ENCODE measurements at regions not wholly inside any gene's neighbourhood (a gene's known extent, or its start where the extent isn't known, plus 50 kb on each side); places are given as distances from the start of the nearest gene placed in this dataset.

DNA sequence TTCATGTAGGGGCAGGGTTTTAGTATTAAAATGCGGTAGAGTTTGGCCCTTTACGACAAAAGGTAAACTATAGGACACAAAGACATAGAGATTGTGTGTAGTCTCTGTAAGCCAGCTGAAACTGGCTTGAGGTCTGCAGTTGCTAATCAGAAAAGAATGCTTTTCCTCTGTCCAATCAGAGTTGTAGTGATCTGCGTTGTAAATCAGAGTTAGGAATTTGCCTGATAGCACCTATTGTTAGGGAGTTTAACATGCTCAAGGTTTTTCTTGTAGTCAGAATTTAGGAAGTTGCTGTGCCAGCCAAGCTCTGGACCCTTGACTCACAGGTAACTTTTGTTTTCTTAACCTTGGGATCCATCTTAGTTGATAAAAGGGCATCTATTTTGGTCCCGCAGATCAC is 61.2 kb upstream of the VTCN1 start:
- peaks cover 0 to 11% (median 5%) of the 10 kb centered on the region in 3 donors for H3K27me3 Mint-ChIP-seq (ENCODE audit: low read depth in 3 of 3)

DNA sequence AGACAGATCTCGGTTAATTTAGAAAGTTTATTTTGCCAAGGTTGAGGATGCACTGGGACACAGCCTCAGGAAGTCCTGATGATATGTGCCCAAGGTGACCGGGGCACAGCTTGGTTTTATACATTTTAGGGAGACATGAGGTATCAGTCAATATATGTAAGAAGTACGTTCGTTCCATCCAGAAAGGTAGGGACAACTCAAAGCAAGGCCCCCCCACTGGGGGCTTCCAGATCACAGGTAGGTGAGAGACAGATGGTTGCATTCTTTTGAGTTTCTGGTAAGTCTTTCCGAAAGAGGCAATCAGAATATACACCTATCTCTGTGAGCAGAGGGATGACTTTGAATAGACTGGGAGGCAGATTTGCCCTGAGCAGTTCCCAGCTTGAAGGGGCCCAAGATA is 60.4 kb upstream of the VTCN1 start:
- Mint-ChIP-seq H3K36me3 (no peaks in the 10 kb centered on the region), H3K27ac (no peak overlapping the region), H3K4me3 (no peak overlapping the region), H3K27me3 (ENCODE audit: low read depth in 3 of 3) (peaks cover 0 to 11% (median 5%) of the 10 kb centered on the region in 3 donors), H3K9me3 (peaks cover 0 to 6% (median 0%) of the 10 kb centered on the region in 6 donors), H3K4me1 (no peaks in the 10 kb centered on the region)
- no peak for DNase-seq

More for the DNA sequence above, 61.2 kb upstream of the VTCN1 start:
- Mint-ChIP-seq H3K36me3 (no peaks in the 10 kb centered on the region), H3K27ac (no peak overlapping the region), H3K9me3 (peaks cover 0 to 6% (median 0%) of the 10 kb centered on the region in 6 donors), H3K4me1 (no peaks in the 10 kb centered on the region), H3K4me3 (no peak overlapping the region)
- DNase-seq: no peak

DNA sequence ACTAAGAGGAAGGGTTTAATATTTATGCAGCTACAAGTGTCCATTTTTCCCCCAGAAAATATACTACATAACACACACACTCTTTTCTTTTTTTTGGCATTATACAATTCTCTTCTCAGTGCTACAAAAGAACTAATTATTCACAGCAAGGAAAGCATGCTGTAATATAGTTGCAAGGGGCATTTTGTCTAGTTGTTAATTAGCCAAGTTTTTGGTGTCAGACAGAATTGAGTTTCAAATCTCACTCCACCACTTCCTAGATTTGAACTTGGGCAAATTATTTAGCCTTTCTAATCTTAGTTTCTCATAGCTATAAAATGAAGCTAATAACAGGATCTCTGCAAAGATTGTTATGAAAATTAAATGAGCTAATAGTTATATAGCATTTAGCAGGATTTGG is 60.0 kb upstream of the VTCN1 start:
- Mint-ChIP-seq H3K4me3 (no peak overlapping the region), H3K27ac (no peak overlapping the region), H3K36me3 (no peaks in the 10 kb centered on the region), H3K4me1 (no peaks in the 10 kb centered on the region), H3K9me3 (peaks cover 0 to 6% (median 0%) of the 10 kb centered on the region in 6 donors), H3K27me3 (ENCODE audit: low read depth in 3 of 3) (peaks cover 0 to 14% (median 5%) of the 10 kb centered on the region in 3 donors)
- DNase-seq: no peak

DNA sequence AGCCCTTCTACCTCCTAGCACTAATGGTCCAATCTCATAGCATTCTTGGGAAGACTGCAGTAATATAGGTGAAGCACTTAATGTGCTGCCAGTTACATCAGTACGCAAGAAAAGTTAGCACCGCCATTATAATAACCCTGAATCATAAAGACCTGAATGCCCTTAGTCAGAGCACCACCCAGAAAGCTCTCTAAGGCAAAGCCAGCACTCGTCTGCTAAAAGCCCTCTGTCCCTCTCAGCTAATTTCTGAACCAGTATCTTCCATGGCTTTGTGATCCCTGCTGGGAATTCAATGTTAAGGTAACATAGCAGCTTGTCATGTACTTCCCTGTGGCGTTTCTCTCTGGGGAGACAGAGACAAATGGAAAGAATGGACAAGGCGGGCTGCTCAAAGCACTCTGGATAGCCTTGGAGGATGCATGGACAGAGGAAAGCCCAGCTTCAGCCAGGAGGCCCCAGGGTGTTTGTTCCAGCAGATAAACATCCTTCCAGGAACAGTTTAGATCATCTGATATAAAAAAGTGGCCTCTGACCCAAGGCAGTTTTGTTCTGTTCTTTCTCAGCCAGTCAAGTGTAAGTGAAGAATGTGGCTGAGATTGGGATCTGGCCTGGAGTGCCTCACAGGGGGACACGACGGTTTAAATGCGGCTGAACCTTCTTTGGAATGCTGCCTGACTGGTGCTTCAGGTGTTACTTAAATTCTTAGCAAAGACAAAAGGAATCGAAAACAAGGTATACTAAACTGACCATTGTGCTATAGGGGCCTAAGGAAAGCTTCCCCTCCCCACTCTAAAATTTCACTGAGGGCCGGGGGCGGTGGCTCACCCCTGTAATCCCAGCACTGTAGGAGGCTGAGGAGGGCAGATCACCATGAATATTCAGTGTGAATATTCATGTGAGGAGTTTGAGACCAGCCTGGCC is 58.1 kb upstream of the VTCN1 start:
- peaks cover 2 to 14% (median 4%) of the 10 kb centered on the region in 3 donors for H3K27me3 Mint-ChIP-seq (ENCODE audit: low read depth in 3 of 3)
- no peaks in the 10 kb centered on the region for H3K36me3 Mint-ChIP-seq
- no peak overlapping the region for H3K4me3 Mint-ChIP-seq
- H3K4me1 Mint-ChIP-seq: no peaks in the 10 kb centered on the region
- H3K27ac Mint-ChIP-seq: no peak overlapping the region
- peaks cover 0 to 6% (median 0%) of the 10 kb centered on the region in 6 donors for H3K9me3 Mint-ChIP-seq
- no peak for DNase-seq

DNA sequence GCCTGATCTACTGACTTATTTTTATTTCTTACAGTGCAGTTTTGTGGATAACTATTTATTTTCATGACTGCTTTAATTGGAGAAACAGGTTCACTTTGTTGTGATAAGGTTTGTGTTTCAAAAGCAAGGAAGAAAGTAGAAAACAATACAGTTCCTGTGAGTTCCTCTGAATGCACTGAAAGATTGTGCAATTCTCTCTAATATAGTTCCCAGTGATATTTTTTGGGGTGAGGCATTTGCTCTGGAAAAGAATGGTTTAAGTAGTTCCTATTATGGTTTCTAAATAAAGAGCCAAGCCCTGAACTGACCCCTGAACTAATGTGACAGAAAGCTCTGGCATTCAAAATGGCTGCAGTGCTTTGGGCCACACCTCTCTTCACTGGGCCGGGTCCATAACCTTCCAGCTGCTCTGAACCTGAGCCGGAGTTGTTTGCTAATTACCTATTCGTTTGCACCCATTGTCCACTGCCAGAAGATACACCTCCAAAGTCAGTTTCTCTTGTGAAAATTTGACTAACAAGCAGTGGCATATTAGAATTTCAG is 56.6 kb upstream of the VTCN1 start:
- Mint-ChIP-seq H3K4me1 (no peaks in the 10 kb centered on the region), H3K36me3 (no peaks in the 10 kb centered on the region), H3K4me3 (no peak overlapping the region), H3K27me3 (ENCODE audit: low read depth in 3 of 3) (peaks cover 2 to 20% (median 8%) of the 10 kb centered on the region in 3 donors), H3K27ac (no peak overlapping the region), H3K9me3 (peaks cover 0 to 6% (median 0%) of the 10 kb centered on the region in 6 donors)
- DNase-seq: no peak

DNA sequence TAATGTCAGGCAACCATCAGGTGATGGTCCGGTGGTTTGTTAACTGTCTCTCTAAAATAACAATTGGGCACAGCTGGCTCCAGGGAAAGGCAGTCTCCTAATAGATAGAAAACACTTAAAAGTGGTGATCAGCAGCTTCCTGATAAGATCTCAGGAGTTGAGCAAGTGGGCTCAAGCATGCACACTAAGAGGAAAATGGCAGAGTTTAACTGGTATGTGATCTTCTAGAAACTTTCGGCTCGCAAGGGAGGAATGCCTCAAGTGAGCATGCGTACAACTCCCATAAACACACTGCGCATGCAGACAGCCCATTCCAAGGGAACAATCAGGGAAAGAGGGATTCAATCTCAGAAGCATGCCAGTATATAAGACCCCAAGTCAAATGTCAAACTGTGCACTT is 52.2 kb upstream of the VTCN1 start:
- Mint-ChIP-seq H3K27ac (no peak overlapping the region), H3K27me3 (ENCODE audit: low read depth in 3 of 3) (peaks cover 6 to 17% (median 7%) of the 10 kb centered on the region in 3 donors), H3K4me1 (no peaks in the 10 kb centered on the region)

GRCh38 chr1:117261424-117261785 is 50.7 kb upstream of the VTCN1 start:
- H3K4me3 Mint-ChIP-seq: no peak overlapping the region
- DNase-seq: no peak
- H3K27me3 Mint-ChIP-seq (ENCODE audit: low read depth in 3 of 3): peaks cover 6 to 18% (median 7%) of the 10 kb centered on the region in 3 donors
- no peak overlapping the region for H3K27ac Mint-ChIP-seq
- H3K4me1 Mint-ChIP-seq: no peaks in the 10 kb centered on the region
- no peaks in the 10 kb centered on the region for H3K36me3 Mint-ChIP-seq
- H3K9me3 Mint-ChIP-seq: peaks cover 0 to 4% (median 0%) of the 10 kb centered on the region in 6 donors

More for the DNA sequence above, 52.2 kb upstream of the VTCN1 start:
- no peak overlapping the region for H3K4me3 Mint-ChIP-seq
- no peak for DNase-seq
- peaks cover 0 to 4% (median 0%) of the 10 kb centered on the region in 6 donors for H3K9me3 Mint-ChIP-seq
- H3K36me3 Mint-ChIP-seq: no peaks in the 10 kb centered on the region

DNA sequence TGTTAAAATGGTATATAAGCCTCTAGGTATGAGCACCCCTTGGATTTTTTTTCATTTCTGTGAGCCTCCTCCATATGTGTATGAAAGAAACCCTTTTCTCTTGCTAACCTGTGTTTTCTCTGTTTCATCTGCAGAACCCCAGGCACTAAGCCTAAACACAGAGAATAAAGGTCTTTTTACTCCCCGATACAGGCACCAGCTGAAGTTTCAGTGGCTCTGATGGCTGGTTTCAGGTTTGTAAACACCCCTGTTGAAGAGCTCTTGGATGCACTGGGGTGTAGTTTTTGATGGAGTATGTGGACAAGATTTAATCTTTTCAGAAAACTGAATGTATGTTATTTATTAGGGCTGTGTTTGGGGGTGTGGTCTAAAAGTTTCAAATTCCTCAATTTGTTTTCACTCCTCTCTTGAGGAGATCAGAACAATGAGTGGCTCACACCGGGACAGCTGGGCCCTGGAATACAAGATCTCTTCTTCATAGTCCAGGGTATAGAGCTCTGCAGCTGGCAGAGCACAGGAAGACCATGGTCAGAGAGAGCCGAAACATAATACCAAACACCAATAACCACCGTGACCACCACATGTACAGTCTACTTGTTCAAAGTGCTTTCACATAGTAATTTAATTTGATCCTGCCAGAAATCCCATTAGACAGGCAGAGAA is 50.2 kb upstream of the VTCN1 start:
- DNase-seq: no peak
- Mint-ChIP-seq H3K27me3 (ENCODE audit: low read depth in 3 of 3) (peaks cover 6 to 19% (median 7%) of the 10 kb centered on the region in 3 donors), H3K4me1 (no peaks in the 10 kb centered on the region), H3K9me3 (peaks cover 0 to 4% (median 0%) of the 10 kb centered on the region in 6 donors), H3K27ac (no peak overlapping the region), H3K36me3 (no peaks in the 10 kb centered on the region), H3K4me3 (no peak overlapping the region)
